ENCODE measurements at regions not wholly inside any gene's neighbourhood (a gene's known extent, or its start where the extent isn't known, plus 50 kb on each side); places are given as distances from the start of the nearest gene placed in this dataset. TPM values are rescaled to one million over a fixed set of nuclear protein-coding genes. Genes with fewer than 3 reads are reported as not detected.

DNA sequence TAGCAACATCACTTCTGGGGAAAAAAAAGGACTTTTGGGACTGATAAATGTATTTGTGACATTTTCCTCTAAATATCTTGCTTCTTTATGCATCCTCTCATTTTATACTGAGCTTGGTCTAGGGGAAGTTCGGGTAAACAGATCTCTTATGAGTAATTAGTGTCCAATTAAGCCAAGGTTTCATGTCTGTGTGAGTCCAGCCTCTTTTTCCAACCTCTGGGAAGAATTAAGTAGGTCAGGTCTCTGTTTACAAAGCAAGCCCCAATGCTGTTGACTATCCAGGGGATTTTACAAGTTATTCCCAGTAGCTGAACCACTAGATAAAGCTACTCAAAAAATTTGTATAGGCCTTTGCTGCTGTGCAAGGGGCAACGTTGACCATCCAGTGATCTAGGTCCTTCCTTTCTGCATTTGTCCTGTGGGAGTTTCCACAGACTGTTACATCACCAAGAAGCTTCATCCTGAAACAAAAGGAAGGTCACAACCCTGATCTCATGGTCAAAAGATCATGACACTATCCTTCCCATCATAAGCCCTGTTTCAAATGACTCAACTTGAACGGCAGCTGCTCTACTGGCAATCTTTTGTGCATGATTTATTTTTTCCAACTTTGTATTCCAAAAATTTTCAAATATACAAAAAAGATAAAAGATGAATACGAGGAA, 74.3 kb downstream of the ETS2 start:
- DNase-seq (ENCODE audit: low read depth in 2 of 3, low spot score in 2 of 3) = no peak

DNA sequence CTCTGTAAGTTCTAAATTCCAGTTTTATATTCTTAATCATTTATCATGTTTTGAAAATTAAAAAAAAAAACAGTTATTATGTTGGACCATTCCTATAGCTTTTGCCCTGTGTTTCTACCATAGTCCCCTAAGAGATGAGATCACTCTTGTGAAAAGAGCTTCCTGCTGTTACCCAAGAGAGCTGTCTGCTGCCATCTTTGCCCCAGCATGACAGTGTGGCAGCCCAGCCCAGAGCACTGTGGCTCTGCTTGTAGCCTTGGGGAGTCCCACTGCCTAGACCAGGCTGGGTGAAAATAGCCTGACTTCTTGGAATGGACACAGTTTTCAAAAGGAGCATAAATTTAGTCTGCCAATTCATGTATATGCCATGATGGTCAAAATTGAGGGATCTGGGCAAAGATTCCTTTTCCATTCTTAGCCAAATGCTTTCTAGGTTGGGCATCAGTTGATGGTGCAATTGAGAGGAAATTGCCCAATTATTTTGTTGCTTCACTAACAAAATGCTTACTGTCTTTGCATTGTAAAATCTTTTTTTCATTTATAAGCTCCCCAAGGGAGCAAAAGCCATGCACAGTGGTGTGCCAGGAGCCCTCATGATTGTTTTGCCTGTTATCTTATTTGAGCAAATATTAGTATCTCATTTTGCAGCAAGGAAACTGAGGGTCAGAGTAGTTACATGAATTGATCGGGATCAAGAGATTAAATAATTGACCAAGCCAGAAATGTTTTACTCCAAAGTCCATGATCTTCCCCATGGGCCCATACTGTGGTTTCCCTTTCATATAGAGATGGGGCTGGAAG, 72.8 kb downstream of the ETS2 start:
- DNase-seq (ENCODE audit: low read depth in 2 of 3, low spot score in 2 of 3) = no peak

- DNase-seq (ENCODE audit: low read depth in 2 of 3, low spot score in 2 of 3) = peak in 1 of 3 donors; percentile 69
Measured at GRCh38 chr21:38875694-38876492, 70.2 kb downstream of the ETS2 start.

Small RNA genes lying in the stretch of these regions (small RNA-seq; reads per million reads assigned to genes)
- gene RF00091 = not detected

Data from hematopoietic multipotent progenitor cell (in vitro differentiated cells).